NCI-H524 (cell line): ENCODE measurements at regions not wholly inside any gene's neighbourhood (a gene's known extent, or its start where the extent isn't known, plus 50 kb on each side); places are given as distances from the start of the nearest gene placed in this dataset.
A peak's percentile ranks its signal among the peaks of the same experiment; 100 is the strongest.

ENCODE experiments used
- DNase-seq, 2 experiments: peaks; one replicate each; lab custom pipeline; 2025; lab: John Stamatoyannopoulos, UW

GRCh38 chr15:56868170-56868569 lies 50.3 kb upstream of the TCF12 start:
- DNase-seq, result peak; percentile 11 to 72

- DNase-seq, result peak in 1 of 2 experiments; percentile 8
These were observed 51.6 kb upstream of the TCF12 start for GRCh38 chr15:56866803-56867202.

GRCh38 chr15:56857828-56858227 lies 60.6 kb upstream of the TCF12 start:
- no peak for DNase-seq

- DNase-seq, result no peak
These were observed 61.5 kb upstream of the TCF12 start for GRCh38 chr15:56856934-56857333.

GRCh38 chr15:56844892-56845291 lies 73.6 kb upstream of the TCF12 start:
- DNase-seq, result no peak

- no peak for DNase-seq
These were observed 74.0 kb upstream of the TCF12 start for GRCh38 chr15:56844471-56844870.

- DNase-seq, result no peak
These were observed 78.8 kb upstream of the TCF12 start for GRCh38 chr15:56839641-56840040.

GRCh38 chr15:56839099-56839498 lies 79.3 kb upstream of the TCF12 start:
- no peak for DNase-seq

- DNase-seq, result no peak
These were observed 80.4 kb upstream of the TCF12 start for GRCh38 chr15:56838085-56838484.

GRCh38 chr15:56837273-56837672 lies 81.2 kb upstream of the TCF12 start:
- DNase-seq, result no peak

- peak in 1 of 2 experiments; percentile 9 for DNase-seq
These were observed 82.7 kb upstream of the TCF12 start for GRCh38 chr15:56835718-56836171.

GRCh38 chr15:56832125-56832524 lies 86.3 kb upstream of the TCF12 start:
- no peak for DNase-seq

GRCh38 chr15:56831467-56832005 lies 86.9 kb upstream of the TCF12 start:
- no peak for DNase-seq

- DNase-seq, result no peak
These were observed 90.9 kb upstream of the ZNF280D start for GRCh38 chr15:56824175-56824574.

GRCh38 chr15:56821721-56822425 lies 88.6 kb upstream of the ZNF280D start:
- DNase-seq, result peak in 1 of 2 experiments; percentile 71

- DNase-seq, result no peak
These were observed 87.0 kb upstream of the ZNF280D start for GRCh38 chr15:56820333-56820732.

- DNase-seq, result peak; percentile 23 to 38
These were observed 84.2 kb upstream of the ZNF280D start for GRCh38 chr15:56817321-56818080.

GRCh38 chr15:56816781-56817180 lies 83.5 kb upstream of the ZNF280D start:
- DNase-seq, result no peak

- no peak for DNase-seq
These were observed 81.9 kb upstream of the ZNF280D start for GRCh38 chr15:56815247-56815646.

- DNase-seq, result no peak
These were observed 81.1 kb upstream of the ZNF280D start for GRCh38 chr15:56814429-56814828.

- no peak for DNase-seq
These were observed 80.7 kb upstream of the ZNF280D start for GRCh38 chr15:56813995-56814394.

- DNase-seq, result no peak
These were observed 79.7 kb upstream of the ZNF280D start for GRCh38 chr15:56812961-56813360.

- DNase-seq, result no peak
These were observed 78.9 kb upstream of the ZNF280D start for GRCh38 chr15:56812221-56812620.
